AG09309 (cell line): ENCODE measurements at regions not wholly inside any gene's neighbourhood (a gene's known extent, or its start where the extent isn't known, plus 50 kb on each side); places are given as distances from the start of the nearest gene placed in this dataset.
A peak's percentile ranks its signal among the peaks of the same experiment; 100 is the strongest.

Source experiments
- DNase-seq: peaks from one replicate; pipeline ENCODE4 v3.0.0-alpha.2; 2010; ENCODE audit warnings: low read depth
- H3K4me3 ChIP-seq: 2 replicates; pipeline ENCODE4 v1.5.1; 2011; ENCODE audit warnings: mild to moderate bottlenecking, low read depth, low read length, moderate library complexity; ENCODE audit not compliant: control insufficient read depth
- TF ChIP-seq, protein P1 (sequence below): IDR thresholded peaks from 2 replicates; pipeline ENCODE4 v1.5.1; 2011; ENCODE audit warnings: mild to moderate bottlenecking, low read depth, low read length, inconsistent platforms; ENCODE audit not compliant: insufficient read depth, control insufficient read depth; ENCODE audit errors: missing control alignments

DNA sequence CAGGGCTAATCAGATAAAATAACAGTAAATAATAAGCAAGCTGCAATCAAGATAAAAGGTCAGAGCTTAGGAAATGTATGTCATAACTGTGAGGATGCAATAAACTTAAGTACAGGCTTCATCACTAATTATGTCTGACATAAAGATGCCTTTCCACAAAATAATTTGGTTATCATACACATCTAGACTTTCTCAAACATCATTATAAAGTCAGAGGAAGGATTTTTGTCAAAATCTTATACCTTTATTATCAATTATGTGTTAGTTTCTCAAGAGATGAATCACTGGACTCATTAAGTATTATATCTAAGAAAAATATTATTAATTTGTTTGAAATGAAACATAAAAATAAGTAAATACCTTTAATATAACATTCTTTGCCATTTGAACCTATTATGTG, 695.4 kb upstream of the INTU start:
- DNase-seq = no peak
- H3K4me3 ChIP-seq = no peak overlapping the region
- TF ChIP-seq, protein P1, sequence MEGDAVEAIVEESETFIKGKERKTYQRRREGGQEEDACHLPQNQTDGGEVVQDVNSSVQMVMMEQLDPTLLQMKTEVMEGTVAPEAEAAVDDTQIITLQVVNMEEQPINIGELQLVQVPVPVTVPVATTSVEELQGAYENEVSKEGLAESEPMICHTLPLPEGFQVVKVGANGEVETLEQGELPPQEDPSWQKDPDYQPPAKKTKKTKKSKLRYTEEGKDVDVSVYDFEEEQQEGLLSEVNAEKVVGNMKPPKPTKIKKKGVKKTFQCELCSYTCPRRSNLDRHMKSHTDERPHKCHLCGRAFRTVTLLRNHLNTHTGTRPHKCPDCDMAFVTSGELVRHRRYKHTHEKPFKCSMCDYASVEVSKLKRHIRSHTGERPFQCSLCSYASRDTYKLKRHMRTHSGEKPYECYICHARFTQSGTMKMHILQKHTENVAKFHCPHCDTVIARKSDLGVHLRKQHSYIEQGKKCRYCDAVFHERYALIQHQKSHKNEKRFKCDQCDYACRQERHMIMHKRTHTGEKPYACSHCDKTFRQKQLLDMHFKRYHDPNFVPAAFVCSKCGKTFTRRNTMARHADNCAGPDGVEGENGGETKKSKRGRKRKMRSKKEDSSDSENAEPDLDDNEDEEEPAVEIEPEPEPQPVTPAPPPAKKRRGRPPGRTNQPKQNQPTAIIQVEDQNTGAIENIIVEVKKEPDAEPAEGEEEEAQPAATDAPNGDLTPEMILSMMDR = no peak

DNA sequence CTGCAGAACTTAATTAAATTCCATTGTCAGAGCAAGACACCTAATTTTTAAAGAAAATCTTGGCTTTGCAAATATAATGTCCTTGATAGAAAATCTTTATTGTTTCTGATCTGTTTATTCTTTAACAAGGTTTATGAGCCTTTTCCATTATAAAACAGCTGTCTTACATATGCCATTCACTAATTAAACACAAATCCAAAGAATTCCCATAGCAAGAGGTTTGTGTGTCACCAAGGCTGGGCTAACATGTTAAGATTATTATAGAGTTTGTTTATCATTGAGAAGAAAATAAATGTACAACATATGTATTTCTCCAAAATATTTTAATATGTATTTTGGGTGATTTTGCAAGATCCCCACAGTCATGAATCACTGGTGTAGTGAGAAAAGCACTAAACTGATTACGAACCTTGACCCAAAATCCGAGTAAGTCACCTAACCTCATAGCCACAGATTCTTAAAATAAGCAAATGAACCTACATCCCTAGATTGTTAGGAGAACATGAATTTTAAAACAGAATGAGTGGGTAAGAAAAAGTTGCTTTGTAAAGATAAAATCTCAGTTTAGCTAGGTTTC, 694.8 kb upstream of the INTU start:
- no peak for DNase-seq
- TF ChIP-seq, protein P1 = no peak
- no peak overlapping the region for H3K4me3 ChIP-seq

DNA sequence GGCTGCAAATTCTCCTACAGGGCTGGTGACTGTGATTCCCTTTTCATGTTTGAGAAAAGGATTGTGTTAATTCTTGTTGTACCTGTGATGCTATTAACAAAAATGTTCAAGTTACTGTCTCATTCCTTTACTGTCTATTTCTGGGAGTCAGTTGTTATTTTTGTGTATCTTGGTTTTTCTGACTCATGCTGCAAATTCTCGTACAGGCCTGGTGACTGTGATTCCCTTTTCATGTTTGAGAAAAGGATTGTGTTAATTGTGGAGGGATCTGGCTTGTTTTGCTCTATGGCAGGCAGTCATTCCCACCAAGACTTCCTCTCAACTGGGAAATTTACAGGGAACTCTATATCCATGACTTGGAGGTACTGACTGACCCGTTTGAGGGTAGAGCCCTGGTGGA, 693.4 kb upstream of the INTU start:
- TF ChIP-seq, protein P1 = no peak
- no peak overlapping the region for H3K4me3 ChIP-seq
- DNase-seq = peak; percentile 27

DNA sequence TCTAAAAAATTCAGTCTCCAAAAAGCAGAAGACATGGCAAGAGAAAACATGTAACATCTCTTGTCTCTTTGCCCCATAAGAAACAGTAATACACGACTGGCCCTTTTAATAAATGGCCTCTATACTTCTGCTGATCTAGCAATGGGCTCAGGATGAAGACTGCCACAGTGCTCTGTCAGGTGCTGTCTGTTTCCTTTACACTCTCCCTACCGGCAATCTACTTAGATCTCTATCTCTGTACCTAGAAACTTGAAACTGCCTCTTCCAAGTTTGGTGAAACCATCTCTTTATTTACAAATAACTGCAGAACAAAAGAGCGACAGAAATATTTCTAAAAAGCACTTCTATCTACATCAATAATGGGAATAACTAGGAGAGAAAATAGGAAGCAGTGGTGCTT, 685.2 kb upstream of the INTU start:
- TF ChIP-seq, protein P1 = no peak
- H3K4me3 ChIP-seq = no peak overlapping the region
- no peak for DNase-seq

DNA sequence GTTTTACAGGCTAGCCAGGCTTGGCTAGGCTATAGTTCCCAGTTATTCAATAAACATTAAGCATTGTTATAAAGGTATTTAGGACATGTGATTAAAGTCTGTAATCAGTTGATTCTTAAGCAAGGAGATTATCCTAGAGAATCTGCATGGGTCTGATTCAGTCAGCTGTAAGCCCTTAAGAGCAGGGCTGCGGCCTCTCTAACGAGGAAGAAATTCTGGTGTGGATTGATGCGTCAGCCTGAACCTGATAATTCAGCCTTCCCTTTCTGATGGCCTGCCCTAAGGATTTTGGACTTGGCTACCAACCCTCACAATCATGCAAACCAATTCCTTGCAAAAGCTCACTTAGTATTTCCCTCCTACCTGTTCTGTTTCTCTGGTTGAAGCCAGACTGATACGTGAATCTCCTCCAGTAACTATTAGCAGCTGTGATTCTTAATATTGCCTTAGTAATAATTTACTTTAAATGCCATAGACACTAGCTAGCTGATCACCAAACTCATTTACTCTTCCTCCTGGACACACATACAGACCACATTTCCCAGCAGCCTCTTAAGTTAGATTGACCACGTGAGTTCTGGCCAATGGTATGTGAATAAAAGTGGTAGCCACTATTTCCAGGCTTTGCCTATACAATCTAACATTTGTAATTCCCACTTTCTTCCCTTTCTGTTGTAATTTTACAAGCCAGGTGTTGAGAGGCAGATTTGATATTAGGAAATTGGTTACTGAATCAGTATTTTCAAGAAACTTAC, 678.0 kb upstream of the INTU start:
- no peak overlapping the region for H3K4me3 ChIP-seq
- TF ChIP-seq, protein P1 = no peak
- no peak for DNase-seq

DNA sequence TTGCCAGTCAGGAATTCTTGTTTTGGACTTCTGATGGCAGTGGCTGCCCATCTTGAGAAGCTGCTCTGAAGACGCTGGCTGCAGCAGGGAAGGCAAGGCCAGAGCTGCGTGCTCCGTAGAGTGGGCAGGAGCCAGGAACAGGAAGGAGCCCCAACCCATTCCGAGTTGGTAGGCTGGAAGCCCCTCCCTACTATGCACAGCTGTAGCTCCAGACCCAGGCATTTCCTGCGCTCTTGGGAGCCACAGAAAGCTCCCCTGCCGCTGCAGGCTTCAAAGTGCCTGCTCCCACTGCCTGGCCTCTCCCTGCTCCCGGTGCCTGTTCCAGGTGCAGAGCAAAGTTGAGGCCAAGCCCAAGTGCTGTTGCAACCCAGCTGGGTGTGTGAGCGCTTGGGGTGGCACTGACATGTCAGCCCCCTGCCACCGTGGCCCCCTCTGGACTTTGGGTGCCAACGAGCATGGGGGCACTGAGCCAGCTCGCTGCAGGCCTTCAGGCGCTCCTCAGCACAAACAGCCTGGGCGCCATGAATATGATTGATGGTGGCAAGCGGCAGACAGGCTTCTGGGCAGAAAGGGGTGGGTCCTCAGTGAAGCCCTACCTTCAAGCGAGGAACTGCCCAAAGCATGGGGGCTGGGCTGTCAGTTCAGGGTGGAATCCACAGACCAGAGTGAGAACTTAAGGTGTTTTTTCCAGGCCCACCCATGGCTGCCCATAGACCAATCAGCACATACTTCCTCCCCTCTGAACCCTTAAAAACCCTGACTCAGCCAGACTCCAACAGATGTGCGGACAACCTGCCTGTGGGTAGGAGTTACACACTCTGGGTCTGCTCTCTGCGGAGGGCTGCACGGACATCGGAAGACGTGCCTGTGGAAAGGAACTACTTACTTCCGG, 677.2 kb upstream of the INTU start:
- no peak for DNase-seq
- no peak overlapping the region for H3K4me3 ChIP-seq
- TF ChIP-seq, protein P1 = no peak
